T-helper 2 cell (primary cell): ENCODE measurements at regions not wholly inside any gene's neighbourhood (a gene's known extent, or its start where the extent isn't known, plus 50 kb on each side); places are given as distances from the start of the nearest gene placed in this dataset.

ENCODE experiments used
- DNase-seq, 5 experiments: peaks; one replicate each; pipeline versions ENCODE4 v3.0.0 to v3.0.0-alpha.2; 2012 to 2022

GRCh38 chr1:30637183-30637980 lies 86.0 kb downstream of the MATN1 start:
- DNase-seq = no peak

DNA sequence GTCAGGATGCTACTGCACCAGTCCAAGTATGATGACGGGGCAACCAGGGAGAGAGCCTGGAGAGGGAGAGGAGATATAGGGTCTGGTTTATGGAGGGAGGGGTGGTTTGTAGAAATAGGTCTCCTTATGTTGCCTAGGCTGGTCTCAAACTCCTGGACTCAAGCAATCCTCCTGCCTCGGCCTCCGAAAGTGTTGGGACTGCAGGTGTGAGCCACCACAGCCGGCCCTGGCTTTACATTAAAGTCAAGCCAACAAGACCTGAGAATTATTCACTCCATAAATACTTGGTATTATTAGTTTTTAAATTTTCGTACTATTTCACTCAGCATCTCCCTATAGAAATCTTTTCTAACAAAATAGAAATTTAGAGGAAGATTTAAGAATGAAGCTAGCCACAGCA lies 86.8 kb downstream of the MATN1 start:
- no peak for DNase-seq

GRCh38 chr1:30635391-30635975 lies 87.9 kb downstream of the MATN1 start:
- no peak for DNase-seq

DNA sequence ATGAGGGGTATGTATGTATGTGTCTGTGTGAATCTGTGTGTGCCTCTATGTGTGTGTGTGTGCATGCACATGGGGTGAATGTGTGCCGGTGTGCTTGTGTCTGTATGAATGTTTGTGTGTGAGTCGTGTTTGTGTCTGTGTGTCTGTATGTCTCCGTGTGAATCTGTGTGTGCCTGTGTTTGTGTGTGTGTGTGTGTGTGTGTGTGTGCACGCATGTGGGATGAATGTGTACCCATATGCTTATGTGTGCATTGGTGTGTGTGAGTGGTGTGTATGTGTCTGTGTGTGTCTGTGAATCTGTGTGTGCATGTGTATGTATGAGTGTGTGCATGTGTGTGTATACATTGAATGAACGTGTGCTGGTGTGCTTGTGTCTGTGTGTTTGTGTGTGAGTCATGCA lies 88.9 kb downstream of the MATN1 start:
- DNase-seq = no peak

DNA sequence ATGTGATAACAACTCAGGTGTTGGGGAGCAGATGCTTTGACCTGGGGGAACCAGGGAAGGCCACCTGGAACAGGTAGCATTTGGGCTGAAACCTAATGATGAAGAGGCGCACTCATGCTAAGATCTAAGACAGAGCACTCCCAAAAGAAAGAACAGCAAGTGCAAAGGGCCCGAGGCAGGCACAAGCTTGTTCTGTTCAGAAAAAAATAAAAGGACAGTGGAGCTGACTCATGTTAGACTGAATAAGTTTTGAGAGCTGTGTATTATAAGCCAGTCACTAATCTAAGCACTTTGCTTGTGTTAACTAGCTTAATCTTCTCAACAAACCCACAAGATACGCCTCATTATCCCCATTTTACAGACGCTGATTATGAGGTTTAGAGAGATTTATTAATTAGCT lies 90.1 kb downstream of the MATN1 start:
- no peak for DNase-seq

GRCh38 chr1:30632481-30632880 lies 90.9 kb downstream of the MATN1 start:
- DNase-seq = no peak

- DNase-seq = no peak
Observed at GRCh38 chr1:30631700-30632099, 91.7 kb downstream of the MATN1 start.

- DNase-seq = no peak
Observed at GRCh38 chr1:30629501-30629900, 93.9 kb downstream of the MATN1 start.

DNA sequence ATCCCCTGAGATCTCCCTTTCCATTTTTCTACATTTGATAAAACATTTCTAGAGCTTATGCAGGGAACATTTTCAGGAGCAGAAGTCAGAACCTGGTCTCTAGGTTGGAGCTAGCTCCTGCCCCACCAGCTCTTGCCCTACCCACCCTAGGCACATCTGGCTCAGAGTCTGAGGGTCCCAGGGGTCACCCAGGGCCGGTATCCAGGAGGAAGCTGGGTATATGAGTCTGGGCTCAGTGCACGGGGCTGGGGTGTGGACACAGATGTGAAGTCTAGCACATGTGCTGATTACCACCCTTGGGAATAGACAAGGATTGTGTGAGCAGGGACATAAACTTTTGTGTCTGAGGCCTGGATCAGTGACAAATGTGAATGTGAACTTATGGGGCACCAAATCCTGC lies 95.4 kb downstream of the MATN1 start:
- no peak for DNase-seq

DNA sequence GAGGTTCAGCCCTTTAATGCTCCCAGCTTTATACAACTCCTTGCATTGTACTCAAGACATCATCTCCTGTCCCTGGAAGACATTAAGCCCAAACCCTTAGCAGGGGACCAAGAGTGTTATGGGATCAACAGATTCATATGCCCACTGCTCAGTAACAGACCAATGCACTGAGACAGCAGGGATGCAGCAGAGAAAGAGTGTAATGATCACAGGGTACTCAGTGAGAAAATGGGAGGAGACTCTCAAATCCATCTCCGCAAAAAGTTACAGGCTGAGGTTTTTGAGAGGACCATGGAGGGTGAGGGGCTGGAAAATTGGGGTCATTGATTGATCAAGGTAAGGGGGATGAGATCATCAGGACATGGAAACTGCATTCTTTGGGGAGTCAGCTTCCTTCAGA lies 96.2 kb downstream of the MATN1 start:
- no peak for DNase-seq

DNA sequence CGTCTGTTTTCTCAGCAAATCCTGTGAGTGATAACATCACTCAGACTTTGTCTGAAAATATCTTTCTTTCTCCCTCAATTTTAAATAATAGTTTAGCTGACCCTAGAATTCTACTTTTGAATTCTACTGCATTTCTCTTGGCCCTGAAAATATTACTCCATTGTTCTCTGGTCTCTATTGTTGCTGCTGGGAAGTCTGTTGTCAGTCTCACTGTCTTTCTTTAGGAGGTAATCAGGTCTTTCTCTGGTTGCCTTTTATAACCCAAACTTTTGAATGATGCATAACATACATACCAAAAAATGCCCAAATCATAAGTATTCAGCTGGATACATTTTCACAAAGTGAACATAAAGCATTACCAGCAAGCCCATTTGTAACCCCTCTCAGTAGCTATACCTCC lies 100.0 kb downstream of the MATN1 start:
- no peak for DNase-seq

- DNase-seq = no peak
Observed at GRCh38 chr1:30619619-30620018, 103.8 kb downstream of the MATN1 start.

DNA sequence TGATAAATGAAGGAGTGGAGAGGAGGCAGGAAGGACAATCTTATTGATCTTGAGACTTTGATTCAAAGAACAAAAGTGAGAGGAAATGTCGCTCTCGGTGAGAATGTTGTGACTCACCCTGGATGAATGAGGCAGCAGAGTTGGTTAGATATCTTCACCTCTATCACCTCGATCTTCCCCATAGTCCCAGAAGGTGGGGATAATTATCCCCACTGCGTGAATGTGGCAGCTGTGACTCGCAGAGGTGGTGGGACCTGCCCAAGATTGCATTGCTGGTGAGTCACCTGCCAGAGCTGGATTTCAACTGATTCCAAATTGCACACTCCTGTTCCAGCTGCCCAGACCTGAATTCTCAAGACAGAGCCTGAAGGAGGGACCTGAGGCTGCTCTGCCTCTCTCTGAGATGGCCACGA lies 105.0 kb downstream of the MATN1 start:
- DNase-seq = no peak

DNA sequence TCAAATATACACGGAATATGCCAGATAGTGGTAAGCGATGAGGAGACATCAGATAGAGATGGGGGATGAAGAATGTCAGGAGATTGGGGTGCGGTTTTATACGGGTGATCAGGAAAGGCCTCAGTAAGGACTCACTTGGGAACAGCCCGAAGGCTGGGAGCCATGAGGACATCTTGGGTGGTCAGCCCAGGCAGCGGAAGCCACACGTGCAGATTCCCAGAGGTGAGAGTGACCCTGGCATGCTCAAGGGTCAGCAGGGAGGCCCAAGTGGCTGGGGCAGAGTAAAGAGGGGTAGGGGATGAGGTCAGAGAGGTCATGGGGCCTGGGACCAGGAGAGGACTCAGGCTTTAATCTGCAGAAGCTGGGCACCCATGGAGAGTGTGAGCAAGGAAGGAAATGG lies 106.6 kb downstream of the MATN1 start:
- no peak for DNase-seq

DNA sequence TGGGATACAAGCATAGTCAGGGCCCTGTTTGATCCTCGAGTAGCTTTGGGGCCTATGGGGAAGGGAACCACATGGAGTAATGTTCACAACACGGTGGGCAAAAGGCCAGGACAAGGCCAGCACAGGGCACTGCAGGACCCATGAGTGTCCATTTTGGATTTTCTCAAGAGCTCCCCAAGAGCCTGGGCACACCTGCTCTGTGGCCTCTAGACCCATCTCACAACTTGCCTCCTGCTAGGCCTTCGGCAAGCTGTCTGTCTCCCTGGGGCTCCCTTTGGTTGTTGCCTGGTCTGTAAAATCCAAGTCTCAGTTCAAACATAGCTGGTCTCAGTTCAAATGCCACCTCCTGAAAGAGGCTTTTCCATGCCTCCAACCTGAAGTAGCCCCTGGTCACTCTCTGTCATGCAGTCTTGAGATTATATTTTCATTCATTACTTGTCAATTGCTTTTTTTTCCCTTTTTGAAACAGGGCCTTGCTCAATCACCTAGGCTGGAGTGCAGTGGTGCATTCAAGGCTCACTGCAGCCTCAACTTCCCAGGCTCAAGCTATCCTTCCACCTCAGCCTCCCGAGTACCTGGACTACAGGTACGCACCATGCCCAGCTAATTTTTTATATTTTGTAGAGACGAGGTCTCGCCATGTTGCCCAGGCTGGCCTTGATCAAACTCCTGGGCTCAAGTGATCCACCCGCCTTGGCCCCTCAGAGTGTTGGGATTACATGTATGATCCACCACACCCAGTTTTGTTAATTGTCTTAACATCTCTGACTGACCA lies 107.4 kb downstream of the MATN1 start:
- DNase-seq = no peak

- no peak for DNase-seq
Observed at GRCh38 chr1:30615076-30615795, 108.1 kb downstream of the MATN1 start.

DNA sequence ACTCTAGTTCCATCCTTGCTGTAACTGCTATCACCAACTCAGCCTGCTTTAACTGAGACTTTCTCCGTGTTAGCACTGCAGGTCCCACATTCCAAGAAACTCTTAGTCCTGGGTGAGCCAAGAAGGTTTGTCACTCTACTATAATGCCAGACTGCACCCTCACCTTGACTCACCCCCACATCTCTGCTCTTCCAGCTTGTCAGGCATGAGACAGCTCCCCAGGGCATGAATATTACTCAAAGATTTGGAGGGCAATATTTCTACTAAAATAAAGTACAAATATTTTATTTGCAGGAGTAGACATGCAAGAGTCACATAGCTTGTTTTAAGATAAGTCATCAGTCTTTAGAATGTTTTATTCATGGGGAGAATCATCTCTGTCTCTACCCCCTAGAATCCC lies 110.2 kb downstream of the MATN1 start:
- no peak for DNase-seq

- DNase-seq = no peak
Observed at GRCh38 chr1:30612536-30613065, 110.8 kb downstream of the MATN1 start.

GRCh38 chr1:30611741-30612309 lies 111.6 kb downstream of the MATN1 start:
- no peak for DNase-seq

DNA sequence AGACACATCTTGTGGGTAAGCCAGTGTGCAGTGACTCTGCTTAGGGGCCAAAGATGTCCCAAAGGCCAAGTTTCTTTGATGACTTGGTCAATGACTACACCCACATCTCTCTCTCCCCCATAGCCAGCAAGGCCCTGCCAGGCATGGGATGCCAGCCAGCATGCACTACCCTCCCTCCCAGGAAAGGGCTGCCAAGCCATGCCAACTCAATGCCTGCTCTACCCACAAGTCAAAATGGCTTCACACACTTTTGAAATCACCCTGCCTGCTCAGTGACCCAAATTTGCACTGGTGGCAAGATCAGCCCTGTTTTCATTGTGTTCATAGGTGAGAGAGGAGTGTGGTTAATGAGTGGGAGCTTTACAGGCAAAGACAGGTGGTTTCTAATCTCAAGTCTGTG lies 112.5 kb downstream of the MATN1 start:
- no peak for DNase-seq

- no peak for DNase-seq
Observed at GRCh38 chr1:30609999-30610345, 113.4 kb downstream of the MATN1 start.

DNA sequence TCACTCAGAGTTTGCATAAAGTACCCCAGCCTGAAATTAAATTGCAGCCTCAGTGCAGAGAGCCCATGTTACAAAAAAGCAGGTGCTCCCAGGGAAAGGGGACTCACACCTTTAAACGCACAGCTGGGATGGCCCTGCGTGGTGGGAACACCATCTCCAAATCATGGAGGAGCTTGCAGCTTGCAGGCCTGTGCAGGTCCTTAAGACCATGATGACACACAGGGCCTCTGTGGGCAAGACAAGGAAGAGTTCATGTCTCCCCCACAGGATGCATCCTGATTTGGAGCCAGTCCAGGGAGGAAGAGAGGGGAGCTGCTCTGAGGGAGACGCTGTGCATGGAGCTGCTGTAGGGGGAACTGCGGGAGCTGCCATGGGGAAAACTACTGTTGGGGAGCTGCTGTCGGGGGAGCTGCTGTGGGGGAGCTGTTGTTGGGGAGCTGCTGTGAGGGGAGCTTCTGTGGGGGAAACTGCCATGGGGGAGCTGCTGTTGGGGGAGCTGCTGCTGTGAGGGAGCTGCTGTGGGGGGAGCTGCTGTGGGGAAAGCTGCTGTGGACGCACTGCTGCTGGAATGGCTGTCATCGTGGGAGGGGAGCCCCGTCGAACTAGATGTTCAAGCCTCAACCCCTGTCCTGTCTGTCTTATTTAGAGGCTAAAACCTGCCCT lies 113.9 kb downstream of the MATN1 start:
- DNase-seq = no peak
